ENCODE measurements at regions not wholly inside any gene's neighbourhood (a gene's known extent, or its start where the extent isn't known, plus 50 kb on each side); places are given as distances from the start of the nearest gene placed in this dataset.
"Not testable (repeated sequence)": the region's sequence is repeated elsewhere in the genome, so short reads cannot be mapped to it uniquely, and the experiment has no call there.

GRCh38 chr7:69445541-69445940 lies 152.7 kb upstream of the AUTS2 start:
- H3K27me3 Mint-ChIP-seq (ENCODE audit: insufficient read depth): no peaks in the 10 kb centered on the region

GRCh38 chr7:69446213-69446612 lies 152.1 kb upstream of the AUTS2 start:
- H3K27ac Mint-ChIP-seq; DNase-seq (ENCODE audit: low spot score); H3K4me3 Mint-ChIP-seq; H3K27me3 Mint-ChIP-seq (ENCODE audit: insufficient read depth); intact Hi-C loops (cut with micrococcal nuclease); H3K36me3 Mint-ChIP-seq (ENCODE audit: low read depth); H3K4me1 Mint-ChIP-seq (ENCODE audit: low read depth): not testable (repeated sequence)
- peaks cover 19% of the 10 kb centered on the region for H3K9me3 Mint-ChIP-seq

More at GRCh38 chr7:69445541-69445940, 152.7 kb upstream of the AUTS2 start:
- no peak for DNase-seq (ENCODE audit: low spot score)
- H3K4me3 Mint-ChIP-seq: no peak overlapping the region
- peaks cover 19% of the 10 kb centered on the region for H3K9me3 Mint-ChIP-seq
- intact Hi-C loops (cut with micrococcal nuclease): no loop called here
- H3K27ac Mint-ChIP-seq: no peak overlapping the region
- H3K4me1 Mint-ChIP-seq (ENCODE audit: low read depth): no peaks in the 10 kb centered on the region
- no peaks in the 10 kb centered on the region for H3K36me3 Mint-ChIP-seq (ENCODE audit: low read depth)

GRCh38 chr7:69448071-69448470 lies 150.2 kb upstream of the AUTS2 start:
- H3K36me3 Mint-ChIP-seq (ENCODE audit: low read depth): no peaks in the 10 kb centered on the region
- H3K27ac Mint-ChIP-seq: no peak overlapping the region
- no peak overlapping the region for H3K4me3 Mint-ChIP-seq
- intact Hi-C loops (cut with micrococcal nuclease): no loop called here
- no peaks in the 10 kb centered on the region for H3K27me3 Mint-ChIP-seq (ENCODE audit: insufficient read depth)
- H3K4me1 Mint-ChIP-seq (ENCODE audit: low read depth): no peaks in the 10 kb centered on the region
- H3K9me3 Mint-ChIP-seq: peaks cover 15% of the 10 kb centered on the region
- no peak for DNase-seq (ENCODE audit: low spot score)

- no peak overlapping the region for H3K27ac Mint-ChIP-seq
- H3K4me3 Mint-ChIP-seq: no peak overlapping the region
- intact Hi-C loops (cut with micrococcal nuclease): no loop called here
- H3K27me3 Mint-ChIP-seq (ENCODE audit: insufficient read depth): no peaks in the 10 kb centered on the region
- no peak for DNase-seq (ENCODE audit: low spot score)
- H3K4me1 Mint-ChIP-seq (ENCODE audit: low read depth): no peaks in the 10 kb centered on the region
- peaks cover 5% of the 10 kb centered on the region for H3K9me3 Mint-ChIP-seq
- no peaks in the 10 kb centered on the region for H3K36me3 Mint-ChIP-seq (ENCODE audit: low read depth)
Observed at GRCh38 chr7:69450456-69450855, 147.8 kb upstream of the AUTS2 start.

- no peaks in the 10 kb centered on the region for H3K27me3 Mint-ChIP-seq (ENCODE audit: insufficient read depth)
- H3K36me3 Mint-ChIP-seq (ENCODE audit: low read depth): no peaks in the 10 kb centered on the region
- peaks cover 6% of the 10 kb centered on the region for H3K9me3 Mint-ChIP-seq
- intact Hi-C loops (cut with micrococcal nuclease): no loop called here
- H3K4me3 Mint-ChIP-seq: no peak overlapping the region
- no peak for DNase-seq (ENCODE audit: low spot score)
- H3K27ac Mint-ChIP-seq: no peak overlapping the region
- H3K4me1 Mint-ChIP-seq (ENCODE audit: low read depth): no peaks in the 10 kb centered on the region
Observed at GRCh38 chr7:69451715-69452114, 146.6 kb upstream of the AUTS2 start.

- no peak overlapping the region for H3K27ac Mint-ChIP-seq
- no peaks in the 10 kb centered on the region for H3K36me3 Mint-ChIP-seq (ENCODE audit: low read depth)
- no peak overlapping the region for H3K4me3 Mint-ChIP-seq
- peaks cover 7% of the 10 kb centered on the region for H3K9me3 Mint-ChIP-seq
- intact Hi-C loops (cut with micrococcal nuclease): no loop called here
- H3K27me3 Mint-ChIP-seq (ENCODE audit: insufficient read depth): no peaks in the 10 kb centered on the region
- DNase-seq (ENCODE audit: low spot score): no peak
- no peaks in the 10 kb centered on the region for H3K4me1 Mint-ChIP-seq (ENCODE audit: low read depth)
Observed at GRCh38 chr7:69452797-69453196, 145.5 kb upstream of the AUTS2 start.

GRCh38 chr7:69457595-69458504 lies 140.4 kb upstream of the AUTS2 start:
- no peak overlapping the region for H3K27ac Mint-ChIP-seq
- H3K9me3 Mint-ChIP-seq: peaks cover 7% of the 10 kb centered on the region
- intact Hi-C loops (cut with micrococcal nuclease): no loop called here
- DNase-seq (ENCODE audit: low spot score): no peak
- no peaks in the 10 kb centered on the region for H3K27me3 Mint-ChIP-seq (ENCODE audit: insufficient read depth)
- H3K36me3 Mint-ChIP-seq (ENCODE audit: low read depth): no peaks in the 10 kb centered on the region
- no peaks in the 10 kb centered on the region for H3K4me1 Mint-ChIP-seq (ENCODE audit: low read depth)
- H3K4me3 Mint-ChIP-seq: no peak overlapping the region

GRCh38 chr7:69464035-69464434 lies 134.2 kb upstream of the AUTS2 start:
- H3K9me3 Mint-ChIP-seq: peaks cover 13% of the 10 kb centered on the region
- no peak for DNase-seq (ENCODE audit: low spot score)
- H3K4me1 Mint-ChIP-seq (ENCODE audit: low read depth): no peaks in the 10 kb centered on the region
- H3K4me3 Mint-ChIP-seq: no peak overlapping the region
- H3K27me3 Mint-ChIP-seq (ENCODE audit: insufficient read depth): no peaks in the 10 kb centered on the region
- no peaks in the 10 kb centered on the region for H3K36me3 Mint-ChIP-seq (ENCODE audit: low read depth)
- intact Hi-C loops (cut with micrococcal nuclease): no loop called here
- no peak overlapping the region for H3K27ac Mint-ChIP-seq

GRCh38 chr7:69465262-69465661 lies 133.0 kb upstream of the AUTS2 start:
- Mint-ChIP-seq H3K4me3 (no peak overlapping the region), H3K36me3 (ENCODE audit: low read depth) (no peaks in the 10 kb centered on the region), H3K9me3 (peaks cover 18% of the 10 kb centered on the region), H3K4me1 (ENCODE audit: low read depth) (no peaks in the 10 kb centered on the region), H3K27me3 (ENCODE audit: insufficient read depth) (no peaks in the 10 kb centered on the region), H3K27ac (no peak overlapping the region)
- intact Hi-C loops (cut with micrococcal nuclease): no loop called here
- no peak for DNase-seq (ENCODE audit: low spot score)

GRCh38 chr7:69467826-69468225 lies 130.4 kb upstream of the AUTS2 start:
- no peaks in the 10 kb centered on the region for H3K4me1 Mint-ChIP-seq (ENCODE audit: low read depth)
- H3K36me3 Mint-ChIP-seq (ENCODE audit: low read depth): no peaks in the 10 kb centered on the region
- no peak overlapping the region for H3K4me3 Mint-ChIP-seq
- intact Hi-C loops (cut with micrococcal nuclease): no loop called here
- no peak for DNase-seq (ENCODE audit: low spot score)
- H3K9me3 Mint-ChIP-seq: peaks cover 18% of the 10 kb centered on the region
- H3K27ac Mint-ChIP-seq: no peak overlapping the region
- no peaks in the 10 kb centered on the region for H3K27me3 Mint-ChIP-seq (ENCODE audit: insufficient read depth)

- H3K4me3 Mint-ChIP-seq: no peak overlapping the region
- H3K36me3 Mint-ChIP-seq (ENCODE audit: low read depth): no peaks in the 10 kb centered on the region
- H3K9me3 Mint-ChIP-seq: peaks cover 14% of the 10 kb centered on the region
- no peaks in the 10 kb centered on the region for H3K4me1 Mint-ChIP-seq (ENCODE audit: low read depth)
- H3K27me3 Mint-ChIP-seq (ENCODE audit: insufficient read depth): no peaks in the 10 kb centered on the region
- DNase-seq (ENCODE audit: low spot score): no peak
- no peak overlapping the region for H3K27ac Mint-ChIP-seq
- intact Hi-C loops (cut with micrococcal nuclease): no loop called here
Observed at GRCh38 chr7:69476416-69476815, 121.9 kb upstream of the AUTS2 start.

- no peak for DNase-seq (ENCODE audit: low spot score)
- no peaks in the 10 kb centered on the region for H3K36me3 Mint-ChIP-seq (ENCODE audit: low read depth)
- intact Hi-C loops (cut with micrococcal nuclease): no loop called here
- H3K4me3 Mint-ChIP-seq: no peak overlapping the region
- H3K9me3 Mint-ChIP-seq: peaks cover 17% of the 10 kb centered on the region
- H3K27ac Mint-ChIP-seq: no peak overlapping the region
- H3K4me1 Mint-ChIP-seq (ENCODE audit: low read depth): no peaks in the 10 kb centered on the region
- peaks cover 2% of the 10 kb centered on the region for H3K27me3 Mint-ChIP-seq (ENCODE audit: insufficient read depth)
Observed at GRCh38 chr7:69482676-69483075, 115.6 kb upstream of the AUTS2 start.

- H3K4me3 Mint-ChIP-seq: no peak overlapping the region
- H3K4me1 Mint-ChIP-seq (ENCODE audit: low read depth): no peaks in the 10 kb centered on the region
- no peaks in the 10 kb centered on the region for H3K9me3 Mint-ChIP-seq
- no peak for DNase-seq (ENCODE audit: low spot score)
- peaks cover 2% of the 10 kb centered on the region for H3K27me3 Mint-ChIP-seq (ENCODE audit: insufficient read depth)
- H3K36me3 Mint-ChIP-seq (ENCODE audit: low read depth): no peaks in the 10 kb centered on the region
- H3K27ac Mint-ChIP-seq: no peak overlapping the region
- intact Hi-C loops (cut with micrococcal nuclease): no loop called here
Observed at GRCh38 chr7:69489533-69489932, 108.7 kb upstream of the AUTS2 start.

GRCh38 chr7:69498671-69499070 lies 99.6 kb upstream of the AUTS2 start:
- Mint-ChIP-seq H3K27me3 (ENCODE audit: insufficient read depth) (no peaks in the 10 kb centered on the region), H3K27ac (no peak overlapping the region), H3K4me3 (no peak overlapping the region), H3K36me3 (ENCODE audit: low read depth) (no peaks in the 10 kb centered on the region), H3K4me1 (ENCODE audit: low read depth) (no peaks in the 10 kb centered on the region), H3K9me3 (peaks cover 19% of the 10 kb centered on the region)
- intact Hi-C loops (cut with micrococcal nuclease): no loop called here
- no peak for DNase-seq (ENCODE audit: low spot score)

Measured in activated T-helper 1 cell treated with anti-CD3 and anti-CD28 coated beads, Interleukin-12 subunit alpha, Interleukin-12 subunit beta, Interleukin-2, Interleukin-4 antibody, amounts not matched to agents 30 ng/mL and 10 ng/mL and 1 ng/mL, durations not matched to agents 14 hours and 24 hours and 36 hours (primary cell).